GM10266 (cell line): ENCODE measurements at regions not wholly inside any gene's neighbourhood (a gene's known extent, or its start where the extent isn't known, plus 50 kb on each side); places are given as distances from the start of the nearest gene placed in this dataset.

Experiments
- DNase-seq: peaks from one replicate; pipeline ENCODE4 v3.0.0; 2012; ENCODE audit errors: extremely low spot score
- CTCF ChIP-seq: IDR thresholded peaks from 2 replicates; pipeline ENCODE4 v1.5.1; 2012; ENCODE audit warnings: mild to moderate bottlenecking, low read depth; ENCODE audit not compliant: control insufficient read depth, insufficient read depth; ENCODE audit errors: missing control alignments

GRCh38 chr11:114890038-114890437 is 211.7 kb downstream of the NXPE2 start:
- TF ChIP-seq CTCF: no peak
- DNase-seq: no peak

- no peak for TF ChIP-seq CTCF
- no peak for DNase-seq
These were observed 213.6 kb downstream of the NXPE2 start for GRCh38 chr11:114891911-114892310.

GRCh38 chr11:114892381-114893197 is 214.3 kb downstream of the NXPE2 start:
- peak; percentile 29 for TF ChIP-seq CTCF
- no peak for DNase-seq

GRCh38 chr11:114893329-114893728 is 215.0 kb downstream of the NXPE2 start:
- DNase-seq: no peak
- TF ChIP-seq CTCF: no peak

GRCh38 chr11:114896594-114896993 is 218.3 kb downstream of the NXPE2 start:
- no peak for TF ChIP-seq CTCF
- no peak for DNase-seq

- no peak for TF ChIP-seq CTCF
- DNase-seq: no peak
These were observed 231.5 kb downstream of the NXPE2 start for GRCh38 chr11:114909866-114910265.

- no peak for DNase-seq
These were observed 234.5 kb downstream of the NXPE2 start for GRCh38 chr11:114912826-114913225.

More at GRCh38 chr11:114912826-114913225, 234.5 kb downstream of the NXPE2 start:
- TF ChIP-seq CTCF: no peak
